AG08396 (cell line): ENCODE measurements at regions not wholly inside any gene's neighbourhood (a gene's known extent, or its start where the extent isn't known, plus 50 kb on each side); places are given as distances from the start of the nearest gene placed in this dataset.

Experiments used
- DNase-seq: peaks from one replicate; pipeline ENCODE4 v3.0.0; 2012; ENCODE audit warnings: low spot score, mixed read lengths

DNA sequence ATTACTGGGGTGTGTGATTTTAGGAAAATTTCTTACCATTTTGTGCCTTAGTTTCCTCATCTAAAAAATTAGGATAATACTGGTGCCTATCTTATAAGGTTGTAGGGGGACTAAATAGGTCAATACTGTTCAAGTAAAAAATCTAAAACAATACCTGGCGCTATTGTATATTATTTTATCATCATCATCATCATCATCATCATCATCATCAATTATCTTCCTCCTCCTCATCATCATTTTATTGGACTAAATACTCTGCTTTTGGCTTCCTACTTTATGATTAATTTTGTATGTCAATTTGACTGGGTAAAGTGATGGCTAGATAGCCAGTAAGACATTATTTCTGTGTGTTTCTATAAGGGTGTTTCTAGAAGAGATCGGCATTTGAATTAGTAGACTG lies 435.5 kb downstream of the DHX35 start:
- DNase-seq: no peak

DNA sequence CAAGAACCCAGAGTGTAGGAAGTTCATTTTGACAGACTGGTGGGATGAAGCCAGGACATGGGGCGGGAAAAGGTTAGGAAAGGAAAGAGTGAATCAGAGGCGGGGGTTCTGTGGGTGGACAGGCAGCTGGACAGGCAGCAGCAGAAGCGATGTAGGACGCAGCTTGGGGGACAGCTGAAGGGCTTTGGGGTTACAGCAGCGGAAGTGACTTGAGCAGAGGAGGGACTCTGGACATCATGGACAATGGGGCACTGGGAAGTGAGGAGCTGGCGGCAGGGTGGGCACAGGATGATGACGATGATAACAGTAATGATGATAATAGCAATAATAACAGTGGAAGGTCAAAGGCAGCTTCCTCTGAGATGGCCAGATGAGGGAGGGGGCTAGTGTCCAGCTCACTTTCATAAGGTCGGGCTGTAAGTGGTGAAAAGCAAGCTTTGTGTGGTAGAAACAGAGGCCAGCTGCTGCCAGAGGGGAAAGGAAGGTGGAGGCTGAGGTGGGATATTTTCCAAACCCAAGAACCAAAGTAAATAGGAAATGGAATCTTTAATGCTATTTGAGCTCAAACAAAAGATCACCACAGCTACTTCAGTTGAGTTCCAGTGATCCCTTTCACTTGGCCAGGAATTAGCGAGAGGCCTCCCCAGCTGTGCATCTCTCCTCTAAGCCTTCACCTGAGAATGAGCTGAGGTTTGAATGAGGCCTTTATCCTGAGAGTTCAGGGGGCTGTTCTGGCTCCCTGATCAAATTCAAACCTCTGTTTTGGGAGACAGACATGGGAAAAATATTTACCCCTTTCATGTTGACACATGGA lies 433.5 kb downstream of the DHX35 start:
- no peak for DNase-seq

DNA sequence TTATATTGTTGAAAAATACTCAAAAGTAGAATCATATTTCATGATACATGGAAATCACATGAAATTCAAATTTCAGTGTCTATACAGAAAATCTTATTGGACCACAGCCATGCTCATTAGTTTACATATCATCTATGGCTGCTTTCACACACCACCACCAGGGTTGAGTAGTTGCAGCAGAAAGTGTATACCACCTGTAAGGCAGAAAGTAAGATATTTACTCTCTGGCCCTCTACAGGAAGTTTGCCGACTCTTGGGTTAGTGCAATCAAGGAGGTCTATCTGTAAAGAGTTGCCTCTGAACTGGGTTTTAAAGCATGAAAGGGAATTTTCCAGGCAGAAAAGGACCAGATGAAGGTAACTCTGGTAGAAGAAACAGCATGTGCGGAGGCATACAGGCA lies 432.3 kb downstream of the DHX35 start:
- no peak for DNase-seq

DNA sequence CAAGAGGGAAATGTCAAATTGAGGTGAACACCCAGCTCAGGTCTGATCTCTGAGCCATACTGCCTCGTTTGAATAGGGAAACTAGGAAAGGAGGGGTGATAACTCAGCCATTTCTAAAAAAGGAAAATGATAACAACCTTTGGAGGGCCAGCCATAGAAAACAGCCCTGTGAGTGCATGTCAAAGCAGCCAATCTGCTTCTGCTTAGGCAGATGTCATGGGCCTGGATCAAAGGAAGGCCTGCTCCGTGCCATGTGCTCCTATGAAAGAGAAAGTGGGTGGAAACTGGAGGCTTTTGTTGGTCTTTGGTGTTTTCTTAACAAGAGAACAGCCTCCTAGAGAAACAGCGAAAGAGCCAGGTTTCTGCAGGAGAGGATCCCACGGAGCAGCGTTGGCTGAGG lies 428.0 kb downstream of the DHX35 start:
- DNase-seq: no peak

DNA sequence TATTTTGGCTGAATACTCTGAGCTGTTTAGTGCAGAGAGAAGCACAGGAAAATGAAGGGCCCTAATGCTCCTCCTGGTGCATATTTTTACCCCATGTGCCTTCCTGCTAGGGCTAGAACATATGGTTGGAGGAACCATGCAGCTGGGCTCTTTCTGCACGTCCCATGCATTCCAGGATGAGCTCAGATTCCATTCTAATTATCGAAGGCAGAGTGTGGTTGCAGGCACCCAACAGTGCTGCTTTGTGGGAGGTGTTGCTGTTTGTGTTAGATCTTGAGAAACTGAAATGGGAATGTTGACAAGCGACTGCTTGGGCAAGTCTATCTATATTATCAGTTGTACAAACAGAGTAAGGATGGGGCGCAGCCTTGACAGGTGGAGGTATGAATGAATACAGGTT lies 419.5 kb downstream of the DHX35 start:
- no peak for DNase-seq

DNA sequence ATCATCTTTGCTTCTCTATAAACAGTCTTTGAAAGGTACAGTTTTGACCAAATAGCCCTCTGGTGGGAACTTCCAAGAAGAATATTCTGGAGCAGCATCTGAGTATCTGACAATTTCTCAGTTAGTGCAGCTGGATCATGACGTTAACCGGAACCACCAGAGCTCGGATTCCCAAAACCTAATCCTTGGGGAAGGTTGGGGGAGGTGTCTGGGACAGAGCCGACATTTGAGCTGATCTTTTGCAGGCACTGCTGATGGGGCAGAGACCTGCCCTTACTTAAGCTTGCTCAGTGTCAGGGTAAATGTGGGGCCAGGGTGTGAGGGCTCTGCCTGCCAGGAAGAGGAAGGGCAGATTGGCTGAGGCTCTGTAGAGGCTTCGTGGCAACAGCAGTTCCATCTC lies 416.6 kb downstream of the DHX35 start:
- DNase-seq: no peak

DNA sequence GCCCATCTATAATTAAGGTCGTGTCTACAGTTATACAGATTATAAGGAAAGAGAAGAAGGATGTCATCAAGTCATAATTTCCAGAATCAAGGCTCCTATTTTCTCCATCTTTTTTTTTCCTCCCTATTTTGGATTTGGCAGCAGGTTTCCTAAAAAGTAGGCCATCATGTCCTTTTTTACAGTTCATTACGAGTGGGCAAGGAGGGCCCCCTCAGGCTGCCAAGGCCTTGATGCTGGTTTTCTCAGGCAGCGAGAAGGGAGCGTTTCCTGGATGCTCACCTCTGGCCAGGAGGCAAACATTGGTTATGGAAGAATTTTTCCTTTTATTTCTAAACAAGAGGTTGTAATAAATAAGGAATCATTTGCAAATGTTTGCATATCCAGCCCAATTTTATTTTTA lies 414.6 kb downstream of the DHX35 start:
- no peak for DNase-seq

DNA sequence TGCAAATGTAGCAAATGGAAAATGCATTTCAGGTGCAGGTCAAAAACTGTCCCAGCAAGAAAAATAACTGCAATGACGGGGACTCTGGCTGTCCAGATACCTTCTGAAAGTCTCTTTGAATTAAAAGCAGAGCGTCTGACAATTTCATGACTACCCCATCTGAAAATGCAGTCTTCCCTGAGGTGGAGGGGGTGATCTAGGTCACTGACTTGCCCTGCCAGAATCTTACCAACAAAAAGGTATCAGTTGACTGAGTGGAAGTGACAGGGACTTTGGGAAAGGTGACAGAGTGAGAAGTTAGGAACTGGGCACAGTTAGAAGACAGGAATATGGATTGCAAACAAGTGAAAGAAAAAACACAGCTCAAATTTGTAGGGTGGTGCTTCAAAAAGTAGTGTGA lies 402.2 kb downstream of the DHX35 start:
- DNase-seq: no peak

DNA sequence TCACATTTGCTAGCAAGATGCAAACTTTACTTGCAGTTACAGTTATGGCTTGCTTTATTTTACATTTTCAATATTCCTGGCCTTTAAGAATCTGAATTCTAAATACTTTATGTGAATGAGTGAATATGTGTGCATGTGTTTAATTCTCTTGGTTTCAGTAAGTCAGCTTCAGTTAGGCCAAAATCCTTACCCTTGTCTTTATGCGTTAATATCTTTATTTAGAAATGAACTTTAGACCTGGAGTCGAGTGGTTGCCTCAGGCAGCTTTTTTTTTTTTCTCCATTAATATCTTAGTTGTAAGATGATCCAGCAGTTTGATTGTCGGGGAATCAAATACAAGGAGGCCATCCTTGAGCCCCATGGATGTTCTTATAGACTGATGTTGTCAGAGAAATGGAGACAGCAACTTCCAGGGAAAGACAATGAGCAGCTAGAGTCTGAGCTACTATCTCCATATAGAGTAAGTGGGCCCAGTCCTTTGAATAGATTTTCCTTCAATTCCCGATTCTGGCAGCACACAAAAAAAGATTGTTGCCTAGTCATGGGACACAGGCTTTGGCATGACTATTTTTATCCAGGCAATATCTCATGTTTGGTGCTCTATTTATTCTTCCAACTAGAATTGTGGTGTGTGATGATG lies 398.0 kb downstream of the DHX35 start:
- DNase-seq: no peak

DNA sequence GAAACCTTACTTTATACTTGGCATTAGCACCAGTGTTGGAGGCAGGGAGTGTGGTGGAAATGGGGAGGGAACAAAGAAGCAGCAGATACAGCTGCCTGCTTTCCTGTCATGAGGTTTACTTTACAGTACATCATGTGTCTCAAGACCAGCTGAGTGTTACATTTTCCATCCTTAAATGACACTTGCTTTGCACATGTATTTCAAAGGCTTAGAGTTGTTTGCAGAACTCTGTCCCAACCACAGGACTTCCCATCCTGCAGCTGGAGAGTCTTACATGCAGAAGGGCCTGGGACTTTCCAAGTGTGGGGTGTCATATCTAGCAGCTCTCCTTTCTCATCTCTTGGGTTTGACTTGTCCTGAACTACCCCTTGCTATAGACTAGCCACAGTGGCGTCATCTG lies 395.9 kb downstream of the DHX35 start:
- no peak for DNase-seq

DNA sequence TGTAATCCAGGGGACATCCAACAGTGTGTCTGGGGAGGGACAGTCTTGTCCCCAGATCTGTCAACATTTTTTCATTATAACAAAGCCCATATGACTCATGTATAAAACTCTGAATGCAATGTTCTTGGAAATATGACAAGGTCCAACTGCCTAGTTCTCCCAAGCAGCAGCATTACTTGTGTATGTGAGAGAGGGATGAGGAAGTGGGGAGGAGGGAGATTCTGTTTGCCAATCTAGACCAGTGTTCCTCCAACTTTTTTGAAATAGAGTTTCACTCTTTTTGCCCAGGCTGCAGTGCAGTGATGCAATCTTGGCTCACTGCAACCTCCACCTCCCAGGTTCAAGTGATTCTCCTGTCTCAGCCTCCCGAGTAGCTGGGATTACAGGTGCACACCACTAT lies 394.8 kb downstream of the DHX35 start:
- no peak for DNase-seq

DNA sequence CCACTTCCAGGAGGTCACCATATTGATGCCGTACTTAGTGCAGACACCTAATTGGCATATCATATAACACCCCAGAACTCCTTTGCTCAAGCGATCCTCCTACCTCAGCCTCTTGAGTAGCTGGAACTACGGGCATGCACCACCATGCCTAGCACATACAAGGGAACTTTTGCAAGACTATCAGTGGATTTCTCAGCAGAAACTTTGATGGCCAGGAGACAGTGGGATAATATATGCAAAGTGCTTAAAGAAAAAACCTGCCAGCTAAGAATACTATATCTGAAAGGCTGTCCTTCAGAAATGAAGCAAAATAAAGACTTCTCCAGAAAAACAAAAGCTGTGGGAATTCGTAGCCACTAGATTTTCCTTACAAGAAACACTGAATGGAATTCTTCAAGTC lies 387.1 kb downstream of the DHX35 start:
- DNase-seq: no peak

DNA sequence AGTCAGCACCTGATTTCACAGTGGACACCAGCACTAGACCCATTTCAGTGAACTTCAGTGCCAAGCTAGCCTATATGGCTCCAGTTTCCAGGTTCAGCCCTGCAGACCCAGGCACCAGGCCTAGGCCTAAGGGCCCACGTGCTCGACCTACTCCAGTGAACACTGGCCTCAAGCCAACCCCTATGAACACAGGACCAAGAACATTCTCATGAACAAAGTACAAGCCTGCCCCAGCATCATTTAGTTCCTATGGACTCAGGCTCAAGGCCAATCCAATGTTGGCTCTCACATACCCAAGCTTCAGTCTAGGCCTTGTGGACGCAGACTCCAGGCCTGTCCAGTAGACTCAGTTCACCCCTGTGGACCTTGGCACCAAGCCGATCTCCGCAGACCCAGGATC lies 385.5 kb downstream of the DHX35 start:
- no peak for DNase-seq

DNA sequence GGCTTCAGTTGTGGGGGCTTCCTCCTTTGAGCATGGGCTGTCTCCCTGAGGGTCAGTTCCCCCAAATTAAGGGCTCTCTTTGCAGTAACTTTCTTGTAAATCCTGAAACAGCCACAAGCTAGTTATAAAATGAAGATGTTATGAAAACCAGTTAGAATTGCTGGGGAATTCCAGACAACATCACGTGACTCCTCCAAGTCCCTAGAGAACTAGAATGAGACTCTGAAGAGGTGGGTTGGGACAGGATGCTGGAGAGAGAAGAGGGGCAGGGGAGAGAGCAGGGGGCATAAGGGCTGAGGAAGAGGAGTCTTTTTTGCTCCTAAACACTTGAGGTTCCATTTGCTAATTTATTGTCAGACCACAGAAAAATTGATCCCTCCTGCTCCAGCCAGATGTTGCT lies 380.3 kb downstream of the DHX35 start:
- no peak for DNase-seq

DNA sequence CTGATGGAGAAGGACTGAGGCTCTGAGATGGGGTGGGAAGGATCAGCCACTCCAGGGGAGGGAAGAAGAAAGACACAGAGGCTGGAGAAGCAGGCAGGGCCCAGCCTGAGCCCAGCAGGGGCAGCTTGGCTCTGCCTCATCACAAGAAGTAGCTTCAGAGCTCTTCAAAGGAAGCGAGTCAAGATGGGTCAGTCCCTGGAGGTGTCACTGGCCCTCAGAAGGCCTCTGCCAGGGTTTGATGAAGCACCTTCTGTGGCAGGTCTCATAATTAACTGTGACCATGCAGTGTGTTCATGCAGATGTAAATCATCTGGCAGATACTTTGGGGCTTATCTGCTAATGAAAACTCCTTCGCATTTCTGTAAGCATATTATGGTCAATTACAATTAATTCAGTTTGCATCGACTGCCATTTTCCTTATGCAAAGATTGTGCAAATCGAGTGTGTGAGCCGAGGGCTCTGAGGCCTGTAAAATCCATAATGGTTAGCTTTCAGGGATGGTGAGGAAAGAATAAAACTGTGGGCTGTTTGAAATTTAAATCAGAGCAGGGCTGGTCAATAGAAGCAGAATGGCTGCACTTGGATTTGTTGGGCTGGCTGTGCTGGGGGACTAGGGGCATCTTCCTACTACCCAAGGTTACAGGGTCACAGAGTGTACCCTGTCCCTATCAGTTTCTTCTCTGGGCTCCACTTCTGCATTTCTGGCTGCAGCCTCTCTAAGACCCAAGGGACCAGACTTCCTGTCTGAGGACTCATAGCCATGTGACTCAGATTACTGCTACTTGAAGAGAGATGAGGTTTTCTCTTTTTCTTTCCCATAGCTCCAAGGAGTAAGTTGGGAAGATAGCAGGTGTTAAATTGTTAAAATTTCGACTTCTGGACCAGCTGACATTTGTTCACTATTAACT lies 376.6 kb downstream of the DHX35 start:
- DNase-seq: no peak

DNA sequence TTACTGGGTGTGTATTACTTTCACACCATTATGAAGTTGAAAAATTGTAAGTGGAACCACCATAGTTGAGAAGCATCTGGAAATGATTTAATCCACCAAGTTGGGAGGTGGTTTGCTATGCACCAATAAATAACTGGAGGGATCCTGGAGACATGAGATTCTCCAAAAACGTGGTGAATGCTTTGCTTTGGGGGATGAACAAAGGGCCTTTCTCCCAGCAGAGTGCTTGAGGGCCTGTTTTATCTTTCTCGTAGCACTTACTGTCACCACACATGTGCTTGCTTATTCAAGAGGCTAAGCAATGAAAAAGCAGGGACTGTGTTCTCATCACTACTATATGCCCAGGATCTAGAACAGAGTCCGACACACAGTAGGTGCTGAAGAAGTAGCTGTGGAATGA lies 371.1 kb downstream of the DHX35 start:
- no peak for DNase-seq

DNA sequence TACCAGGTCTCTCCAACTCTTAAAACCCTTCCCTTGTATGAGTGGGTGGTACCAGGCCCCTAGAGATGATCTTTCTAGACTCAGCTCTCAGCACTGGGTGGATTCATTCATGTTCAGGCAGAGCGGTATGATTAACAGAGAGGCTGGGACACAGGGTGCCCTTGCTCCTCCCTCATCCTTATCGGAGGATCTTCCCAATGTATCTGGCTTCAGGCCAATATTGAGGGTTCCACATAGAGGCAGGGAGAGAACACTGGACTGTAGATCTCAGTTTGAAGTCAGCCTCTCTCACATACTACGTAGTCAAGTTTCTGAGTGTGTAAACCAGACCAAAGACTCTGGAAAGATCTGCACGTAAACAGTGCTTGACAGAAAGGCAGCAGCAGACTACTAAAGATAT lies 366.2 kb downstream of the DHX35 start:
- DNase-seq: no peak

DNA sequence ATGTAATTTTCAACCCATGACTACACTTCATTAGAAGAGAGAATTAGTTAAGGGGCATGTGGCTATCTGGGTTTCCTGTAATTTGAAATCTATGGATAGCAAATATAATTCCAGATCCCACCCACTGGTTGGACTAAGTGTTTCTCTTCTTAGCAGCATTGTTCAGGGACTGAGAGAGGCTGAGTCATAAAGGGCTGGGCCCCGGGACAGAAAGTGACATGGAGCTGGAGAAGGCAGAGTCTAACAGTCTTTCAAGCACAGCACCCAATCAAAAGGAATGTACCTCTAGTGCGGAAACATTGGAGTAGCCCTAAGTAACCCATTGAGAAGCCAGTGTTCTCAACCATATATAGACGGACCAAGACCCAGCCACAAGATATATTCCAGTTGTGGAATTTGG lies 363.9 kb downstream of the DHX35 start:
- DNase-seq: no peak

DNA sequence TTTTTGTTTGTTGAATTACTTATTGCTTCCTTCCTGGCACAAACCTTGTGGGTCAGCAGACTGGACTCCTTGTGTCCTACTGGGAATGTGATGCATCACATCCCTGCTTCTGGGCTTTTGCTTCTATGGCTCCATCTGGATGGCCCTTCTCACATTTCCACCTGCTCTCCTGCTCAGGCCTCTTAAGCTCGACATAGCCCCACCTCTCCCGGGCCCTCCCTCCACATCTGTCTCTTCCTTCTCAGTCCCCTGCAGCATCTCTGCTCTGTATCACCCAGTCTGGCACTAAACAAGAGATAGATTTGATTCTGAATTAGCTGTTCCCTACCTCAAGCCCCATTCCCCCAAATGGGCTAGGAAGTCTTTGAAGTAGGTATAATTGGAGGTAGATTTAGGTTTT lies 356.8 kb downstream of the DHX35 start:
- no peak for DNase-seq

DNA sequence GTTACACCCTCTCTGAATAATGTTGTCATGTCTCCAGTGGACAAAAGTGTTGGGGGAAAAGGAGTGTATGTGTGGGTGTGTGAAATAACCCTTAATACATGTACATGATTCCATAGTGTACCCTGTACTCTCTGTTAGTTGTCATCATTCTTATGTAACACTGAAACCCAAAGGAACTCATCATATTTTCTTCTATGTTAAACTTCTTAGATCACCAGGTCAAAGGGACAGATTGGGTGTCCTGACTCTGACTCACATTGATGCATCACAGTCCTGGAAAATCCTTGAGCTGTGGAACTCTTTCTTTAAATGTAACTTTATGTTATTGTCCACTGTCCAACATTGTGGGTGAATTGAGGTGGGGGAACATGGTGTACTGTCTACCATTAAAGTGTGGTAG lies 350.5 kb downstream of the DHX35 start:
- no peak for DNase-seq

DNA sequence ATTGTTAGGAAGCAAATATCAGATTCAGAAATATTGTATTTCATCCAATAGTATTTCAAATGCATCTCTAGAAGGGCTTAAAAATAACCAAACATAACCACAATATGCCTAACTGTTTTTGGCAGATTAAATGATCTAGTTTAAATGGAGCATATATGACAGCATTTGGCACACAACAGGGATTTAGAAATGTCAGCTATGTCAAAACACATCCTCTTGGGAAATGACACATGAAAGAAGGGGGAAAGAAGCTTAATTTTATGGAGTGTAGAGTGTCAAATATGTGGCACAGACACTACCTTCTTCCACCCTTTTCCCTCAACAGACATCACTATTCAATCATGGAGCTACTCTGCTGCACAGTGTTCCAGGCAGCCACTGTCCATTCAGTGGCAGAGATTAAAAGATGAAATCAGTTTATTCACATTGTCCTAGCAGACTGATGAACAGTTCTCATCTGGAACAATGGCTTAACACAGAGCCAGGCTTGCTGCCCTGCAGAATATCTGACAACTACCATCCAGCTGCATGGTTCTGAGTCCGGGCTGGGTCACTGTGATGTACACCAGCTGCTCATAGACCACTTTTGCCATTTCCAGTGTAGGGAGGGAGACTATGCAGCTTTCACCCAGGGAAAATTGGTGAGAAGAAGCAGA lies 349.8 kb downstream of the DHX35 start:
- no peak for DNase-seq

DNA sequence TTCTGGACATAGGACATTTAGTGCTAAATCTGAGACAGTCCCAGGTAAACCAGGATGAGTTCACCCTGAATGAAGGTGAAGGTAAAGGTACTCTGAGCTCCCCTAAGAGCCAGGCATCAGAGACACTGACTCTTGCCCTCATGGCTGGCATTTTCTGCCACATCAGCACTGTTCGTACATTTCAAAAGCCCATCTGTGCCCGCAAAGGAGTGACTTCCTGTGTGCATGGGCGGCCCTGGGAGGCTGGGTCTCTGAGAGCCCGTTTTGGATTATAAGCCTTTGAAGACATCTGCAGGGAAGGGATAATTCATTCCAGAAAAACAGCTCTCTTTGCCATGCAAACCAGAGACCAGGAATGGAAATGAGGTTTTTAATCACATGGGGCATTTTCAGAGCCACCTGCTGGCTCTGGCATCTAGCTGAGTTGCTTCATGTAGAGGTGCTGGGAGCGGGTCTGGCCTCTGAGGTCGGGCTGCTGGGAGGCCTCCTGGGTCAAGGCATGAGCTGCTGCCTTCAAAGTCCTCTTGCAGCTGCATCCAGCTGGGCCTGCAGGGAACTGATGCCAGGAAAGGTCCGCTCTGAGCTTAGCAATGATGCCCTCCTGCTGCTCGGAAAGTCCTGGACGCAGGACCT lies 348.3 kb downstream of the DHX35 start:
- no peak for DNase-seq
